GM12878 (cell line): ENCODE measurements at regions not wholly inside any gene's neighbourhood (a gene's known extent, or its start where the extent isn't known, plus 50 kb on each side); places are given as distances from the start of the nearest gene placed in this dataset.

ENCODE experiments used
- ATAC-seq: fragments of 200-7000 bp; cut with Tn5 transposase; 3 replicates; pipeline ENCODE4 v1.9.1; 2020; ENCODE audit warnings: mild to moderate bottlenecking, moderate library complexity
- BruUV-seq: library from RNA; stranded (reverse); fragments of 400-500 nt; replicated peaks from 2 replicates; lab custom pipeline; 2021; lab: Mats Ljungman, UMichigan
- CTCF ChIA-PET: fragments of 300-600 bp; sonication (Branson Sonifier 250); formaldehyde crosslinking; extraction: SDS; loops from one replicate; lab custom pipeline; 2021; ENCODE audit warnings: inconsistent platforms; lab: Yijun Ruan, JAX
- POLR2A ChIA-PET: fragments of 350-600 bp; formaldehyde crosslinking; extraction: SDS; loops from one replicate; lab custom pipeline; 2021; ENCODE audit warnings: inconsistent platforms; lab: Charles Lee
- RAD21 ChIA-PET: fragments of 300-600 bp; sonication (Branson Sonifier 250); formaldehyde crosslinking; loops from one replicate; lab custom pipeline; 2023; ENCODE audit warnings: antibody characterized with exemption; ENCODE audit not compliant: unreplicated experiment; lab: Charles Lee
- SMC1A ChIA-PET: fragments of 300-600 bp; sonication (Branson Sonifier 250); formaldehyde crosslinking; loops from one replicate; lab custom pipeline; 2023; ENCODE audit not compliant: unreplicated experiment, uncharacterized antibody; lab: Charles Lee
- DNase-seq: peaks from one replicate; pipeline ENCODE4 v3.0.0-alpha.2; 2011; ENCODE audit warnings: low read depth, low spot score
- FAIRE-seq: peaks from 3 replicates; lab custom pipeline; 2011; peaks lifted over from hg19 to GRCh38; lab: Jason Lieb, UNC
- H2AFZ ChIP-seq: 2 replicates; pipeline ENCODE4 v1.6.0; 2011; ENCODE audit warnings: low read depth, low read length, control low read depth; ENCODE audit not compliant: control insufficient read depth
- H3K27ac ChIP-seq: 2 replicates; pipeline ENCODE4 v1.5.1; 2011; ENCODE audit warnings: control low read depth; ENCODE audit not compliant: control insufficient read depth, insufficient read depth
- H3K27me3 ChIP-seq, 2 experiments: replicated peaks in 1 of 2; 2 replicates each; pipeline versions ENCODE4 v1.6.0 to v1.6.1; 2011; ENCODE audit warnings: low read length in 1 of 2; ENCODE audit not compliant: control insufficient read depth in 2 of 2, insufficient read depth in 2 of 2
- H3K36me3 ChIP-seq, 2 experiments: 2 replicates each; pipeline ENCODE4 v1.5.1; 2011; ENCODE audit warnings: low read length in 1 of 2; ENCODE audit not compliant: control insufficient read depth in 2 of 2, insufficient read depth in 2 of 2
- H3K4me1 ChIP-seq: 2 replicates; pipeline ENCODE4 v1.6.1; 2011; ENCODE audit warnings: mild to moderate bottlenecking, low read length, moderate library complexity, mixed read lengths; ENCODE audit not compliant: control insufficient read depth, insufficient read depth
- H3K4me2 ChIP-seq: 2 replicates; pipeline ENCODE4 v1.6.0; 2011; ENCODE audit warnings: control low read depth; ENCODE audit not compliant: control insufficient read depth, insufficient read depth
- H3K4me3 ChIP-seq: fragments of 200-600 bp; sonication (generic); 2 replicates; pipeline ENCODE4 v1.5.1; 2016
- H3K79me2 ChIP-seq: 2 replicates; pipeline ENCODE4 v1.6.0; 2011; ENCODE audit warnings: low read length; ENCODE audit not compliant: control insufficient read depth, insufficient read depth
- H3K9ac ChIP-seq: 2 replicates; pipeline ENCODE4 v1.8.0; 2011; ENCODE audit warnings: low read length, control low read depth, mixed read lengths; ENCODE audit not compliant: control insufficient read depth, insufficient read depth
- H3K9me3 ChIP-seq: replicated peaks from 3 replicates; pipeline ENCODE4 v1.5.1; 2011; ENCODE audit warnings: mild to moderate bottlenecking, low read length; ENCODE audit not compliant: control insufficient read depth, insufficient read depth
- H4K20me1 ChIP-seq: 2 replicates; pipeline ENCODE4 v1.6.0; 2011; ENCODE audit not compliant: control insufficient read depth, insufficient read depth
- BACH1 ChIP-seq: fragments of 450-650 bp; IDR thresholded peaks from 2 replicates; pipeline ENCODE4 v1.6.1; 2017; ENCODE audit warnings: mild to moderate bottlenecking, borderline replicate concordance
- CBFB ChIP-seq: IDR thresholded peaks from 2 replicates; pipeline ENCODE4 v1.6.1; 2016; ENCODE audit warnings: antibody characterized with exemption, low read depth
- CBX3 ChIP-seq: fragments of 200-600 bp; sonication (generic); IDR thresholded peaks from 2 replicates; pipeline ENCODE4 v1.6.1; 2016; ENCODE audit warnings: low read depth, borderline replicate concordance
- CHD4 ChIP-seq: fragments of 200-600 bp; sonication (generic); IDR thresholded peaks from 2 replicates; pipeline ENCODE4 v1.6.1; 2016; ENCODE audit warnings: mild to moderate bottlenecking
- HDGF ChIP-seq: fragments of 450-650 bp; IDR thresholded peaks from 2 replicates; pipeline ENCODE4 v1.6.1; 2016; ENCODE audit warnings: antibody characterized with exemption
- POLR2AphosphoS5 ChIP-seq: IDR thresholded peaks from 2 replicates; pipeline ENCODE4 v1.6.1; 2011; ENCODE audit warnings: mild to moderate bottlenecking, low read length, inconsistent platforms
- RAD51 ChIP-seq: fragments of 450-650 bp; IDR thresholded peaks from 2 replicates; pipeline ENCODE4 v1.6.1; 2016; ENCODE audit warnings: moderate library complexity, mild to moderate bottlenecking, inconsistent platforms
- SIN3A ChIP-seq: IDR thresholded peaks from 2 replicates; pipeline ENCODE4 v1.6.1; 2012; ENCODE audit warnings: low read depth, low read length, improper control_type of control experiment
- SRF ChIP-seq, 2 experiments: IDR thresholded peaks; 2 replicates each; pipeline ENCODE4 v1.6.1; 2011; ENCODE audit warnings: low read depth in 2 of 2, low read length in 2 of 2, mild to moderate bottlenecking in 1 of 2, moderate library complexity in 1 of 2
- USF2 ChIP-seq: IDR thresholded peaks from 2 replicates; pipeline ENCODE4 v1.6.1; 2011; ENCODE audit warnings: low read depth, low read length, improper control_type of control experiment, borderline replicate concordance
- ZBTB40 ChIP-seq: fragments of 450-650 bp; IDR thresholded peaks from 2 replicates; pipeline ENCODE4 v1.6.1; 2016; ENCODE audit warnings: mild to moderate bottlenecking, moderate library complexity, borderline replicate concordance
- ZNF687 ChIP-seq: fragments of 450-650 bp; IDR thresholded peaks from 2 replicates; pipeline ENCODE4 v1.6.1; 2017; ENCODE audit warnings: mild to moderate bottlenecking, moderate library complexity
- ZSCAN29 ChIP-seq: fragments of 450-650 bp; IDR thresholded peaks from 2 replicates; pipeline ENCODE4 v1.6.1; 2017; ENCODE audit warnings: mild to moderate bottlenecking, moderate library complexity
- WGBS: methylation state at CpG from one replicate; pipeline ENCODE4 v1.1.6; 2016; ENCODE audit warnings: low lambda C conversion rate; ENCODE audit not compliant: insufficient replicate concordance, insufficient coverage; ENCODE audit errors: missing lambda C conversion rate; 5-methylcytosine and 5-hydroxymethylcytosine counted together
- in situ Hi-C: fragments of 300-500 bp; cut with MboI; formaldehyde crosslinking; loops from 9 replicates; pipeline ENCODE4 v1.14.3; 2018; ENCODE audit warnings: mixed read lengths
- intact Hi-C: fragments of 100-400 bp; cut with micrococcal nuclease; formaldehyde crosslinking; loops from one replicate; pipeline ENCODE4 v1.14.2; 2022; ENCODE audit not compliant: unreplicated experiment
- TF ChIP-seq, protein P1 (sequence below): IDR thresholded peaks from 2 replicates; pipeline ENCODE4 v1.6.1; 2011; ENCODE audit warnings: borderline replicate concordance, low read depth, mild to moderate bottlenecking, moderate library complexity, mixed read lengths, low read length; ENCODE audit not compliant: insufficient read depth; ENCODE audit errors: extremely low read length

DNA sequence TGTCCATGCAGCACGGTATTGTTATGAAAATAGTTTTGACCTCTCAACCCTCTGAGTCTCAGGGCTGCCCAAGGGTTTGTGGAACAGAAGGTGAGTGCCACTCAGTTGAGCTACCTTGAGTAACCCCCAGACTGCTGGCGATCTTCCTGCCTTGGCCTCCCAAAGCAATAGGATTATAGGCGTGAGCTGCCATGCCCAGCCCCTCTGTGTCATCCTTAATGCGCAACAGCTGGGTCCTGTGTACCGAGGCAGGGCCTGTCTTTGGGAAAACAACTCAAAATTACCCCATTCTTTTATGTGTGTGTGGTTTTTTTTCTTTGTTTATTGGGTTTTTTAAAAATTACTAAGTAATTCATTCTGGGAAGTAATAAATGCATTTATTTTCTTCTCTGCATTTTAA is 78.3 kb upstream of the TPM1 start:
- Histone ChIP-seq H3K4me2 (no peak overlapping the region), H3K4me1 (no peaks in the 10 kb centered on the region), H3K27me3 (no peaks in the 10 kb centered on the region), H3K4me3 (no peak overlapping the region), H2AFZ (no peak overlapping the region), H3K27ac (no peak overlapping the region), H3K79me2 (no peaks in the 10 kb centered on the region), H3K9me3 (no peaks in the 10 kb centered on the region), H3K36me3 (no peaks in the 10 kb centered on the region), H3K9ac (no peak overlapping the region), H4K20me1 (no peaks in the 10 kb centered on the region)
- intact Hi-C loops, result no loop called here
- RAD21 ChIA-PET, result no interaction called here
- SMC1A ChIA-PET, result no interaction called here
- DNase-seq (no peak), ATAC-seq (no peak), FAIRE-seq (no peak)
- in situ Hi-C loops, result no loop called here
- POLR2A ChIA-PET, result no interaction called here
- 18% methylated on average over 5 of the region's 5 CpGs for WGBS
- no TSS peak for BruUV-seq
- CTCF ChIA-PET, result no interaction called here
- TF ChIP-seq CHD4 (no peak), ZNF687 (no peak), HDGF (no peak), CBX3 (no peak), BACH1 (no peak), ZSCAN29 (no peak), POLR2AphosphoS5 (no peak), SIN3A (no peak), CBFB (no peak), USF2 (no peak), RAD51 (no peak), SRF (IDR thresholded peaks at IDR 0.05; ENCODE audit: low read depth in 2 of 2, low read length in 2 of 2) (no peak), ZBTB40 (no peak)
- TF ChIP-seq, protein P1, sequence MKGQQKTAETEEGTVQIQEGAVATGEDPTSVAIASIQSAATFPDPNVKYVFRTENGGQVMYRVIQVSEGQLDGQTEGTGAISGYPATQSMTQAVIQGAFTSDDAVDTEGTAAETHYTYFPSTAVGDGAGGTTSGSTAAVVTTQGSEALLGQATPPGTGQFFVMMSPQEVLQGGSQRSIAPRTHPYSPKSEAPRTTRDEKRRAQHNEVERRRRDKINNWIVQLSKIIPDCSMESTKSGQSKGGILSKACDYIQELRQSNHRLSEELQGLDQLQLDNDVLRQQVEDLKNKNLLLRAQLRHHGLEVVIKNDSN, result no peak
